ENCODE measurements at regions not wholly inside any gene's neighbourhood (a gene's known extent, or its start where the extent isn't known, plus 50 kb on each side); places are given as distances from the start of the nearest gene placed in this dataset.

DNA sequence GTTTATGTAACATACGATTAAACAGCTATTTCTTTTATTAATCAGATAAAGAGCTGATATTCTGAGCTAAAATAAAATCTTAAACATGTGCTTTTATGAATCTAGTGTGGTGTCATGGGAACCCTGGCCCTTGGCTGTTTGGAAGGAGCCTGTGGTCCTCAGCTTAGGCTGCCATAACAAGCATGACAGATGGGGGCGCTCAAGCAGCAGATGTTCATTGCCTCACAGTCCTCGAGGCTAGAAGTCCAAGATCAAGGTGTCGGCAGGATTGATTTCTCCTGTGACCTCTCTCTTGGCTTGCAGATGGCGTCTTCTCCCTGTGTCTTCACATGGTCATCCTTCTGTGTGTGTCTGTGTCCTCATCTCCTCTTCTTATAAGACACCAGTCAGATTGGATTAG is 448.2 kb downstream of the GADD45G start:
- H3K4me3 ChIP-seq = no peak overlapping the region
- no peaks in the 10 kb centered on the region for H3K36me3 ChIP-seq (ENCODE audit: low read depth)
- ATAC-seq (no peak), DNase-seq (peak in 1 of 3 donors; percentile 19)
- no peaks in the 10 kb centered on the region for H3K4me1 ChIP-seq (ENCODE audit: low read depth)
- intact Hi-C loops (cut with DNase I, micrococcal nuclease) = no loop called here
- H3K9me3 ChIP-seq = no peaks in the 10 kb centered on the region
- TF ChIP-seq, protein P1, sequence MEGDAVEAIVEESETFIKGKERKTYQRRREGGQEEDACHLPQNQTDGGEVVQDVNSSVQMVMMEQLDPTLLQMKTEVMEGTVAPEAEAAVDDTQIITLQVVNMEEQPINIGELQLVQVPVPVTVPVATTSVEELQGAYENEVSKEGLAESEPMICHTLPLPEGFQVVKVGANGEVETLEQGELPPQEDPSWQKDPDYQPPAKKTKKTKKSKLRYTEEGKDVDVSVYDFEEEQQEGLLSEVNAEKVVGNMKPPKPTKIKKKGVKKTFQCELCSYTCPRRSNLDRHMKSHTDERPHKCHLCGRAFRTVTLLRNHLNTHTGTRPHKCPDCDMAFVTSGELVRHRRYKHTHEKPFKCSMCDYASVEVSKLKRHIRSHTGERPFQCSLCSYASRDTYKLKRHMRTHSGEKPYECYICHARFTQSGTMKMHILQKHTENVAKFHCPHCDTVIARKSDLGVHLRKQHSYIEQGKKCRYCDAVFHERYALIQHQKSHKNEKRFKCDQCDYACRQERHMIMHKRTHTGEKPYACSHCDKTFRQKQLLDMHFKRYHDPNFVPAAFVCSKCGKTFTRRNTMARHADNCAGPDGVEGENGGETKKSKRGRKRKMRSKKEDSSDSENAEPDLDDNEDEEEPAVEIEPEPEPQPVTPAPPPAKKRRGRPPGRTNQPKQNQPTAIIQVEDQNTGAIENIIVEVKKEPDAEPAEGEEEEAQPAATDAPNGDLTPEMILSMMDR (IDR thresholded peaks at IDR 0.05) = no peak

GRCh38 chr9:90054810-90055209 is 450.0 kb downstream of the GADD45G start:
- H3K4me3 ChIP-seq = no peak overlapping the region
- ATAC-seq (no peak), DNase-seq (no peak)
- H3K36me3 ChIP-seq (ENCODE audit: low read depth) = no peaks in the 10 kb centered on the region
- no peaks in the 10 kb centered on the region for H3K9me3 ChIP-seq
- no peaks in the 10 kb centered on the region for H3K4me1 ChIP-seq (ENCODE audit: low read depth)
- TF ChIP-seq, protein P1 (IDR thresholded peaks at IDR 0.05) = no peak
- intact Hi-C loops (cut with DNase I, micrococcal nuclease) = no loop called here

GRCh38 chr9:90055226-90055625 is 450.4 kb downstream of the GADD45G start:
- ATAC-seq (no peak), DNase-seq (no peak)
- Histone ChIP-seq H3K9me3 (no peaks in the 10 kb centered on the region), H3K4me3 (no peak overlapping the region), H3K4me1 (ENCODE audit: low read depth) (no peaks in the 10 kb centered on the region), H3K36me3 (ENCODE audit: low read depth) (no peaks in the 10 kb centered on the region)
- TF ChIP-seq, protein P1 (IDR thresholded peaks at IDR 0.05) = no peak
- intact Hi-C loops (cut with DNase I, micrococcal nuclease) = no loop called here

GRCh38 chr9:90057361-90057760 is 452.5 kb downstream of the GADD45G start:
- TF ChIP-seq, protein P1 (IDR thresholded peaks at IDR 0.05) = no peak
- intact Hi-C loops (cut with DNase I, micrococcal nuclease) = no loop called here
- no peaks in the 10 kb centered on the region for H3K36me3 ChIP-seq (ENCODE audit: low read depth)
- H3K9me3 ChIP-seq = no peaks in the 10 kb centered on the region
- no peak overlapping the region for H3K4me3 ChIP-seq
- ATAC-seq (no peak), DNase-seq (no peak)
- H3K4me1 ChIP-seq (ENCODE audit: low read depth) = no peaks in the 10 kb centered on the region

DNA sequence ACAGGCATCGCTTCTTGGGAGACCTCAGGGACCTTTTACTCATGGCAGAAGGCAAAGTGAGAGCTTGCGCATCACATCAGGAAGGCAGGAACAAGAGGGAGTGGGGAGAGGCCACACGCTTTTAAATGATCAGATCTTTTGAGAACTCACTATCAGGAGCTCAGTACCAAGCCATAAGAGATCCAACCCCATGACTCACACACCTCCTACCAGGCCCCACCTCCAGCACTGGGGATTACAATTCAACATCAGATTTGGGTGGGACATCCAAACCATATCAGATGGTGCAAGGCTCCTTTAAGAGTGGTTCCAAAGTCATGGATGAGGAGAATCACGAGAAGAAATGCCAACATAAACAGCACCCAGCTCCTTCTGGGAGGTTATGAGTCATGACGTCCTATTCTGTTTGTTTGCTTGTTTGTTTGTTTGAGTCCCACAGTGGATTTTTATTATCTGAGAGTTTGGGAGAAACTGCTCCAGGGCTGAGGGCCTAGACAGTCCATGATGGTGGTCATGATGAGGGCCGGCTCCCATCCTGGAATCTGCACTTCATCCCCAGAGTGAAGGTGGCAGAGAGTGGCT is 453.5 kb downstream of the GADD45G start:
- ATAC-seq (no peak), DNase-seq (no peak)
- intact Hi-C loops (cut with DNase I, micrococcal nuclease) = no loop called here
- Histone ChIP-seq H3K36me3 (ENCODE audit: low read depth) (no peaks in the 10 kb centered on the region), H3K9me3 (no peaks in the 10 kb centered on the region), H3K4me1 (ENCODE audit: low read depth) (no peaks in the 10 kb centered on the region), H3K4me3 (no peak overlapping the region)
- TF ChIP-seq, protein P1 (IDR thresholded peaks at IDR 0.05) = no peak

DNA sequence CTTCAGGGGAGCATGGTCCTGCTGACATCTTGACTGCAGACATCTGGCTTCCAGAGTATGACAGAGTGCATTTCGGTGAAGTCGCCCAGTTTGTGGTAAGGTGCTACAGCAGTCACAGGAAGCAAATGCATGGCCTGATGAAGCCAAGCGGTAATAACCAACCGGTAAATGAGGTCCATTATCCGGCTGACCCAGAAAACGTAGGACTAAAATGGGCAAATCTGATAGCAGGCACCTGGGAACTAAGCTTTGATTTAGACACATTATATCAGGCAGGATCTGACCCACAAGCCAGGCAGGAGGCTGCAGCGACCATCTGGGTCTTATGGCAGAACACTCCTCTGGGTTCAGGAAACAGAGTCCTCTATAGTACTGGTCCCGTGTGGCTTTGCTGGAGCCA is 454.6 kb downstream of the GADD45G start:
- intact Hi-C loops (cut with DNase I, micrococcal nuclease) = no loop called here
- Histone ChIP-seq H3K4me1 (ENCODE audit: low read depth) (no peaks in the 10 kb centered on the region), H3K36me3 (ENCODE audit: low read depth) (no peaks in the 10 kb centered on the region), H3K9me3 (no peaks in the 10 kb centered on the region), H3K4me3 (no peak overlapping the region)
- DNase-seq = no peak
- TF ChIP-seq, protein P1 (IDR thresholded peaks at IDR 0.05) = no peak
- no peak for ATAC-seq
